WI38 (cell line): ENCODE measurements at regions not wholly inside any gene's neighbourhood (a gene's known extent, or its start where the extent isn't known, plus 50 kb on each side); places are given as distances from the start of the nearest gene placed in this dataset.

Experiments used
- H3K4me3 ChIP-seq: 2 replicates; pipeline ENCODE4 v1.5.1; 2011; ENCODE audit warnings: low read depth, mild to moderate bottlenecking, control low read depth, low read length
- TF ChIP-seq, protein P1 (sequence below): IDR thresholded peaks from 2 replicates; pipeline ENCODE4 v1.5.1; 2012; ENCODE audit warnings: low read depth, mild to moderate bottlenecking, control low read depth, low read length

DNA sequence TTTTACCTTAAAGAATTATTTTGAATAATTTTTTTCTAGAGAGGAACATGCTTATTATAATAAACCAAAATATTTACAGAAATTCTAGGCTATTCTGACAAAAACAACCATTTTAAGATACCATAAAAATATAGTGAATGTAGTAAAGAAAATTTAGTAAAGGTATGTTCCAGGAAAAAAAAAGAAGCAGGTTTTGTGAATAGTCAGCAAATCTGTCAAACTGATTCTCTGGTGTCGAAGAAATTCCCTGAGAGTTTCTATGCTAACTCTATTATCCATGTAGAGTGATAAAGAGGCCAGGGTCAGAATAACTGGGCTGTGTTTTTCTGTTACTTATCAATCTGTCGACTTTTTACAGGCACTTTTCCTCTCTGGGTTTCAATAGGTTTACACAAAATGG, 459.2 kb downstream of the KIF4B start:
- TF ChIP-seq, protein P1, sequence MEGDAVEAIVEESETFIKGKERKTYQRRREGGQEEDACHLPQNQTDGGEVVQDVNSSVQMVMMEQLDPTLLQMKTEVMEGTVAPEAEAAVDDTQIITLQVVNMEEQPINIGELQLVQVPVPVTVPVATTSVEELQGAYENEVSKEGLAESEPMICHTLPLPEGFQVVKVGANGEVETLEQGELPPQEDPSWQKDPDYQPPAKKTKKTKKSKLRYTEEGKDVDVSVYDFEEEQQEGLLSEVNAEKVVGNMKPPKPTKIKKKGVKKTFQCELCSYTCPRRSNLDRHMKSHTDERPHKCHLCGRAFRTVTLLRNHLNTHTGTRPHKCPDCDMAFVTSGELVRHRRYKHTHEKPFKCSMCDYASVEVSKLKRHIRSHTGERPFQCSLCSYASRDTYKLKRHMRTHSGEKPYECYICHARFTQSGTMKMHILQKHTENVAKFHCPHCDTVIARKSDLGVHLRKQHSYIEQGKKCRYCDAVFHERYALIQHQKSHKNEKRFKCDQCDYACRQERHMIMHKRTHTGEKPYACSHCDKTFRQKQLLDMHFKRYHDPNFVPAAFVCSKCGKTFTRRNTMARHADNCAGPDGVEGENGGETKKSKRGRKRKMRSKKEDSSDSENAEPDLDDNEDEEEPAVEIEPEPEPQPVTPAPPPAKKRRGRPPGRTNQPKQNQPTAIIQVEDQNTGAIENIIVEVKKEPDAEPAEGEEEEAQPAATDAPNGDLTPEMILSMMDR, result no peak

DNA sequence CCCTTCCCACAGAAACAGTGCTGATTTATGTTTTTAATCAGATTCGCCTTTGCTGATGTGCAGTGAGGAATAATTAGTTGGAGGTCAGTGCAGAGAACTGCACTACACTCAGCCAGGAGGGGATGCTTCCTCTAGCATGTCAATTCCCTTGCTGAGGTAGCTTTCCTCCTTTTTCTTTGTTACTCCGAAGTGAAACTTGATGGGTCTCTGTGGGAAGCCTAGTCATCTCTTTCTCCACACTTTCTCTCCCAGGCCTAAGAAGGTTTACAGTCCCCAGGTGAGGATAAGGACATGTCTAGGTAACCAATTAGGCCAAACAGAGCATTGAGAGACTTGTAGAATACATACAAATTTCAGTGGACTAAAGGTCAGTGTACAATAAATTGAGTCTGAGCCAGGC, 461.8 kb downstream of the KIF4B start:
- H3K4me3 ChIP-seq, result no peak overlapping the region
- TF ChIP-seq, protein P1, result no peak

More for the DNA sequence above, 459.2 kb downstream of the KIF4B start:
- no peak overlapping the region for H3K4me3 ChIP-seq

DNA sequence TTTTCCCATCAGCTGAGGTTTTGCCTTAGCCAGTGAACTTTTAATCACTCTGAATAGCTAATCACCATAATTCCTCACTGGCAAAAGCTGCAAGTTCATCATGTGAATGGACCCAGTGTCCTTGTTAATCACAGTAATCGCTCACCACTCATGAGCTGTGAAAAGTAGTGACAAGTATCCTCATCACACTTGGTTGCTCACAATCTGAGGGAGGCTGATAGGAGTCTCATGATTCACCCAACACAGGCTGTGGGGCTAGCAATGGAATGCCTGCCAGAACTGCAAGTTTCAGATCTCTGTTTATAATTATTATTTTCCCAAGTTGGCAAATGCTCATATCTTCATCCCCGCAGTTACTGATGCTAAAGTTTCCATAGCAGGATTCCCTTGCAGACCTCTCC, 467.2 kb downstream of the KIF4B start:
- TF ChIP-seq, protein P1, result no peak
- no peak overlapping the region for H3K4me3 ChIP-seq

DNA sequence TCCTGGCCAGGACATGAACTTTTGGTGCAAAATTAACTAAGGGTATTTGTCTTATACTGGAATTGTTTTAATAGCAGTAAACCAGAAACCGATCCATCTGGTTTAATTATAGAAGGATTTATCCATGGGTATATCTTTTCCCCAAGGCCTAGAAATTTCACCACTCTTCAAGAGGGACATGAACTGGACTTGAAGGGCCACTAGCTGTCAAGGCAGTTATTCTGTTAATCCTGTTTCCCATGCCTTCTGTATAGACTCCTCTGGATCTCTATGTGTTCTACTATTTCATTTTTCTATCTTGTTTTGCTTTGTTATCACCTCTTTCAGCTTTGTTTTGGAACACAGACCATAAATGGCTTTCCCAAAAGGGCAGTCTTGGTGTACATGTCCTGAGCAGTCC, 467.6 kb downstream of the KIF4B start:
- no peak overlapping the region for H3K4me3 ChIP-seq
- TF ChIP-seq, protein P1, result no peak

DNA sequence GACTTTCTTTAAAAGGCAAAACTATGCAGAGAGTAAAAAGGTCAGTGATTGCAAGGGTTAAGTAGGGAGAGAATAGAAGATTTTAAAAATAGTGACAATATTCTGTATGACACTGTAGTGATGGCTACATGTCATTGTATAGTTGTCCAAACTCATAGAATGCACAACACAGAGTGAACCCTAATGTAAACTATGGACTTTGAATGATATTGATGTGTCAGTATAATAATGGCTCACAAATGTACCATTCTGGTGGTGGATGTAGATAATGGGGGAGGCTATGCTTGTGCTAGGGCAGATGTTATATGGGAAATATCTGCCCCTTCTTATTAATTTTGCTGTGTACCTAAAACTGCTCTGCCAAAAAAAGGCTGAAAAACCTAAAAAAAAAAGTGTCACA, 468.9 kb downstream of the KIF4B start:
- no peak overlapping the region for H3K4me3 ChIP-seq
- TF ChIP-seq, protein P1, result no peak

DNA sequence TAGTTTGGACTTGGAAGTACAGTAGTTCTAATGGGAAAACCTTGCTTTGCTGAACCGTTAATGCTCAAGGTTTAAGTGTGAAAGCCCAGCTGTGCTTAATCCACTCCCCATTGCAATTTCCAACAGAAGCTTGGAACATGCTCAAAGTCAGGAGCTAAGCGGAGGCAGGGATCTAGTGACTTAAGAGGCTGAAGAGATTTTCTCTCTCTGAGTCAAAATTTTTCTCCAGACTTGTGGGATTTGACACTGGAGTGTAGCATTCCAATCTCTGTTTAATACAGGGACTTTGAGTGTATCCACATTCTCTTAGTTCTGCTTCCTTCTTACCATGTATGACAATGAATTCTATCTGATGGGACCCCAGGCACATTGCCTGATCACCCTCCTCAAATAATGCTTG, 471.8 kb downstream of the KIF4B start:
- TF ChIP-seq, protein P1, result no peak
- H3K4me3 ChIP-seq, result no peak overlapping the region

DNA sequence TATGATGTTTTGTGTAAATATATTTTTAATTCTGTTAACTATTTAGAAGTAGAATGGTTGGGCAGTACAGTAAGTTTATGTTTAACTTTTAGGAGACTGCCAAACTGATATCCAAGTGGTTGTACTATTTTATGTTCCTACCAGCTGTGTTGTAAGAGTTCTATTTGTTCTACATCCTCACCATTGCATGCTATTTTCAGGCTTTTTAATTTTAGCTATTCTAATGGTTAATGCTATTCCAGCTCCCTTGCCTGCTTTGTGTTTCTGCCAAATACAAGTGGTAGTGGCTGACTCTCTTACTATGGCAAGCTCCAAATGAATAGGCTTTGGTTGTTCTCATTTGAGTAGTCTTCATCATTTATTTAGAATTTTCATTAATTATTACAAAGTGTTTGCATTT, 476.4 kb downstream of the KIF4B start:
- TF ChIP-seq, protein P1, result no peak
- no peak overlapping the region for H3K4me3 ChIP-seq
